ENCODE measurements at regions not wholly inside any gene's neighbourhood (a gene's known extent, or its start where the extent isn't known, plus 50 kb on each side); places are given as distances from the start of the nearest gene placed in this dataset.

- no peaks in the 10 kb centered on the region for H3K36me3 Mint-ChIP-seq
- ATAC-seq = no peak
- no peaks in the 10 kb centered on the region for H3K4me1 Mint-ChIP-seq
- H3K4me3 Mint-ChIP-seq = no peak overlapping the region
- H3K9me3 Mint-ChIP-seq = peaks cover under 1% of the 10 kb centered on the region
- peaks cover 12% of the 10 kb centered on the region for H3K27me3 Mint-ChIP-seq
- H3K27ac Mint-ChIP-seq = no peak overlapping the region
These were observed 189.8 kb downstream of the RBM43 start for GRCh38 chr2:151071906-151072305.

- no peak for ATAC-seq
- Mint-ChIP-seq H3K27me3 (peaks cover 12% of the 10 kb centered on the region), H3K4me1 (no peaks in the 10 kb centered on the region), H3K36me3 (no peaks in the 10 kb centered on the region), H3K4me3 (no peak overlapping the region), H3K27ac (no peak overlapping the region), H3K9me3 (no peaks in the 10 kb centered on the region)
These were observed 190.3 kb downstream of the RBM43 start for GRCh38 chr2:151071382-151071781.

- H3K27me3 Mint-ChIP-seq = peaks cover 12% of the 10 kb centered on the region
- H3K27ac Mint-ChIP-seq = no peak overlapping the region
- ATAC-seq = no peak
- no peaks in the 10 kb centered on the region for H3K4me1 Mint-ChIP-seq
- no peaks in the 10 kb centered on the region for H3K9me3 Mint-ChIP-seq
- H3K36me3 Mint-ChIP-seq = no peaks in the 10 kb centered on the region
- H3K4me3 Mint-ChIP-seq = no peak overlapping the region
These were observed 191.4 kb downstream of the RBM43 start for GRCh38 chr2:151070253-151070652.

GRCh38 chr2:151067658-151068369, 193.8 kb downstream of the RBM43 start:
- Mint-ChIP-seq H3K36me3 (no peaks in the 10 kb centered on the region), H3K27ac (no peak overlapping the region), H3K4me3 (no peak overlapping the region), H3K4me1 (no peaks in the 10 kb centered on the region), H3K9me3 (no peaks in the 10 kb centered on the region), H3K27me3 (no peaks in the 10 kb centered on the region)
- no peak for ATAC-seq

GRCh38 chr2:151063271-151063670, 198.4 kb downstream of the RBM43 start:
- no peaks in the 10 kb centered on the region for H3K36me3 Mint-ChIP-seq
- no peaks in the 10 kb centered on the region for H3K27me3 Mint-ChIP-seq
- ATAC-seq = no peak
- no peaks in the 10 kb centered on the region for H3K9me3 Mint-ChIP-seq
- no peaks in the 10 kb centered on the region for H3K4me1 Mint-ChIP-seq
- H3K4me3 Mint-ChIP-seq = no peak overlapping the region
- H3K27ac Mint-ChIP-seq = no peak overlapping the region

- Mint-ChIP-seq H3K4me3 (no peak overlapping the region), H3K27ac (no peak overlapping the region), H3K36me3 (no peaks in the 10 kb centered on the region), H3K4me1 (no peaks in the 10 kb centered on the region), H3K9me3 (no peaks in the 10 kb centered on the region), H3K27me3 (no peaks in the 10 kb centered on the region)
- ATAC-seq = no peak
These were observed 201.4 kb downstream of the RBM43 start for GRCh38 chr2:151060287-151060686.

- Mint-ChIP-seq H3K9me3 (no peaks in the 10 kb centered on the region), H3K27ac (no peak overlapping the region), H3K4me1 (no peaks in the 10 kb centered on the region), H3K36me3 (no peaks in the 10 kb centered on the region), H3K4me3 (no peak overlapping the region), H3K27me3 (no peaks in the 10 kb centered on the region)
- ATAC-seq = no peak
These were observed 204.8 kb downstream of the RBM43 start for GRCh38 chr2:151056870-151057269.

- Mint-ChIP-seq H3K4me3 (no peak overlapping the region), H3K27ac (no peak overlapping the region), H3K9me3 (no peaks in the 10 kb centered on the region), H3K4me1 (no peaks in the 10 kb centered on the region), H3K36me3 (no peaks in the 10 kb centered on the region), H3K27me3 (no peaks in the 10 kb centered on the region)
- ATAC-seq = no peak
These were observed 208.0 kb downstream of the RBM43 start for GRCh38 chr2:151053661-151053990.

- H3K4me1 Mint-ChIP-seq = no peaks in the 10 kb centered on the region
- no peak overlapping the region for H3K27ac Mint-ChIP-seq
- H3K27me3 Mint-ChIP-seq = no peaks in the 10 kb centered on the region
- H3K9me3 Mint-ChIP-seq = no peaks in the 10 kb centered on the region
- no peaks in the 10 kb centered on the region for H3K36me3 Mint-ChIP-seq
- H3K4me3 Mint-ChIP-seq = no peak overlapping the region
- ATAC-seq = no peak
These were observed 208.6 kb downstream of the RBM43 start for GRCh38 chr2:151052850-151053660.

- Mint-ChIP-seq H3K27me3 (no peaks in the 10 kb centered on the region), H3K4me1 (no peaks in the 10 kb centered on the region), H3K27ac (no peak overlapping the region), H3K4me3 (no peak overlapping the region), H3K36me3 (no peaks in the 10 kb centered on the region), H3K9me3 (no peaks in the 10 kb centered on the region)
- ATAC-seq = no peak
These were observed 210.0 kb downstream of the RBM43 start for GRCh38 chr2:151051574-151052220.

- Mint-ChIP-seq H3K36me3 (no peaks in the 10 kb centered on the region), H3K9me3 (no peaks in the 10 kb centered on the region)
These were observed 211.9 kb downstream of the RBM43 start for GRCh38 chr2:151049746-151050145.

GRCh38 chr2:151048331-151049054, 213.2 kb downstream of the RBM43 start:
- Mint-ChIP-seq H3K4me3 (no peak overlapping the region), H3K9me3 (no peaks in the 10 kb centered on the region), H3K27me3 (no peaks in the 10 kb centered on the region), H3K36me3 (no peaks in the 10 kb centered on the region), H3K4me1 (no peaks in the 10 kb centered on the region), H3K27ac (no peak overlapping the region)
- no peak for ATAC-seq

More at GRCh38 chr2:151049746-151050145, 211.9 kb downstream of the RBM43 start:
- no peaks in the 10 kb centered on the region for H3K4me1 Mint-ChIP-seq
- ATAC-seq = no peak
- H3K4me3 Mint-ChIP-seq = no peak overlapping the region
- no peak overlapping the region for H3K27ac Mint-ChIP-seq
- no peaks in the 10 kb centered on the region for H3K27me3 Mint-ChIP-seq

GRCh38 chr2:151043484-151043883, 218.2 kb downstream of the RBM43 start:
- H3K27me3 Mint-ChIP-seq = no peaks in the 10 kb centered on the region
- H3K4me3 Mint-ChIP-seq = no peak overlapping the region
- no peak for ATAC-seq
- no peaks in the 10 kb centered on the region for H3K9me3 Mint-ChIP-seq
- no peaks in the 10 kb centered on the region for H3K4me1 Mint-ChIP-seq
- no peak overlapping the region for H3K27ac Mint-ChIP-seq
- no peaks in the 10 kb centered on the region for H3K36me3 Mint-ChIP-seq

GRCh38 chr2:151042964-151043363, 218.7 kb downstream of the RBM43 start:
- Mint-ChIP-seq H3K36me3 (no peaks in the 10 kb centered on the region), H3K27me3 (no peaks in the 10 kb centered on the region), H3K4me3 (no peak overlapping the region), H3K4me1 (no peaks in the 10 kb centered on the region), H3K9me3 (no peaks in the 10 kb centered on the region), H3K27ac (no peak overlapping the region)
- ATAC-seq = no peak

- Mint-ChIP-seq H3K36me3 (no peaks in the 10 kb centered on the region), H3K27ac (no peak overlapping the region), H3K9me3 (no peaks in the 10 kb centered on the region), H3K27me3 (no peaks in the 10 kb centered on the region), H3K4me3 (no peak overlapping the region), H3K4me1 (no peaks in the 10 kb centered on the region)
- no peak for ATAC-seq
These were observed 221.6 kb downstream of the RBM43 start for GRCh38 chr2:151040039-151040438.

Data from stimulated activated memory B cell treated with anti-CD40 and anti-IgM and Interleukin-4, amounts not matched to agents 10 μg/mL and 1 μg/mL and 100 μg/mL, for 72 hours (primary cell).